T-cell (primary cell): ENCODE measurements at regions not wholly inside any gene's neighbourhood (a gene's known extent, or its start where the extent isn't known, plus 50 kb on each side); places are given as distances from the start of the nearest gene placed in this dataset.

Source experiments
- ATAC-seq, 4 experiments: fragments of 200-7000 bp in 3 of 4; fragments of 150-1000 bp in 1 of 4; cut with Tn5 transposase; replicated peaks in 1 of 4; 1 replicate in 3 of 4; 2 replicates in 1 of 4; pipeline ENCODE4 v1.10.0; 2021; ENCODE audit warnings: moderate library complexity in 3 of 4, mild to moderate bottlenecking in 2 of 4, moderate number of reproducible peaks in 1 of 4
- CTCF ChIA-PET, 2 donors: fragments of 300-600 bp; sonication (Branson Sonifier 250); formaldehyde crosslinking; loops; one replicate each; lab custom pipeline; 2022; ENCODE audit warnings: antibody characterized with exemption in 2 of 2; lab: Charles Lee
- POLR2A ChIA-PET, 2 donors: fragments of 300-600 bp; sonication (Branson Sonifier 250); formaldehyde crosslinking; loops; one replicate each; lab custom pipeline; 2022; ENCODE audit warnings: antibody characterized with exemption in 2 of 2; lab: Charles Lee
- DNase-seq, 35 experiments: peaks; one replicate each; pipeline versions ENCODE4 v3.0.0 to v3.0.0-alpha.2; 2013 to 2023
- H3K27ac ChIP-seq: one replicate; pipeline ENCODE4 v1.5.1; 2013; ENCODE audit warnings: low read length
- H3K27me3 ChIP-seq, 2 experiments: replicated peaks in 1 of 2; 1 replicate in 1 of 2; 2 replicates in 1 of 2; pipeline versions ENCODE4 v1.6.1 to v1.7.0; 2013; ENCODE audit warnings: low read length in 1 of 2, mixed read lengths in 1 of 2; ENCODE audit not compliant: control insufficient read depth in 2 of 2, insufficient read depth in 2 of 2; ENCODE audit errors: extremely low read depth in 1 of 2
- H3K36me3 ChIP-seq, 2 donors: 1 replicate in 1 of 2; 2 replicates in 1 of 2; pipeline versions ENCODE4 v1.6.1 to v1.7.0; 2013; ENCODE audit warnings: low read length in 1 of 2; ENCODE audit not compliant: control insufficient read depth in 2 of 2, insufficient read depth in 1 of 2; ENCODE audit errors: extremely low read depth in 1 of 2
- H3K4me1 ChIP-seq, 2 experiments: 1 replicate in 1 of 2; 2 replicates in 1 of 2; pipeline versions ENCODE4 v1.6.1 to v1.7.0; 2013; ENCODE audit warnings: low read length in 2 of 2, mixed read lengths in 1 of 2; ENCODE audit not compliant: insufficient read depth in 2 of 2, control insufficient read depth in 1 of 2; ENCODE audit errors: extremely low read depth in 1 of 2
- H3K4me3 ChIP-seq, 2 donors: 1 replicate in 1 of 2; 2 replicates in 1 of 2; pipeline versions ENCODE4 v1.5.1 to v1.7.0; 2013; ENCODE audit warnings: mild to moderate bottlenecking in 2 of 2, low read length in 1 of 2, moderate library complexity in 1 of 2; ENCODE audit not compliant: control insufficient read depth in 1 of 2; ENCODE audit errors: extremely low read depth in 1 of 2
- H3K9me3 ChIP-seq: 2 replicates; pipeline ENCODE4 v1.7.0; 2013
- H3K27ac Mint-ChIP-seq, 2 donors: one replicate each; pipeline ENCODE4 v1.8.0; 2020 to 2021; ENCODE audit warnings: mild to moderate bottlenecking in 2 of 2, mixed read lengths in 2 of 2
- H3K27me3 Mint-ChIP-seq, 2 donors: one replicate each; pipeline ENCODE4 v1.8.0; 2021 to 2022; ENCODE audit warnings: mixed read lengths in 2 of 2
- H3K36me3 Mint-ChIP-seq: one replicate; pipeline ENCODE4 v1.8.0; 2021; ENCODE audit warnings: mixed read lengths
- H3K4me1 Mint-ChIP-seq, 3 donors: one replicate each; pipeline ENCODE4 v1.8.0; 2020 to 2022; ENCODE audit warnings: mixed read lengths in 3 of 3, mild to moderate bottlenecking in 1 of 3
- H3K4me3 Mint-ChIP-seq, 3 donors: one replicate each; pipeline ENCODE4 v1.8.0; 2020 to 2022; ENCODE audit warnings: mild to moderate bottlenecking in 3 of 3, mixed read lengths in 3 of 3, moderate library complexity in 3 of 3
- H3K9me3 Mint-ChIP-seq, 3 donors: one replicate each; pipeline ENCODE4 v1.8.0; 2020 to 2022; ENCODE audit warnings: mixed read lengths in 3 of 3
- WGBS: methylation state at CpG from one replicate; pipeline ENCODE4 v1.1.5; 2013; ENCODE audit warnings: missing lambda C conversion rate; ENCODE audit not compliant: insufficient coverage; 5-methylcytosine and 5-hydroxymethylcytosine counted together

- Mint-ChIP-seq H3K4me3 (no peak overlapping the region), H3K27ac (no peak overlapping the region), H3K9me3 (no peaks in the 10 kb centered on the region), H3K36me3 (no peaks in the 10 kb centered on the region), H3K4me1 (no peaks in the 10 kb centered on the region), H3K27me3 (no peaks in the 10 kb centered on the region)
- Histone ChIP-seq H3K27ac (no peak overlapping the region), H3K4me3 (no peak overlapping the region), H3K9me3 (no peaks in the 10 kb centered on the region), H3K36me3 (no peaks in the 10 kb centered on the region), H3K4me1 (no peaks in the 10 kb centered on the region), H3K27me3 (no peaks in the 10 kb centered on the region)
- WGBS, result no CpG with 5 or more reads among the region's 2 CpGs
- CTCF ChIA-PET, result no interaction called here
- DNase-seq (no peak), ATAC-seq (no peak)
- POLR2A ChIA-PET, result no interaction called here
These were observed 58.8 kb upstream of the ZNF804B start for GRCh38 chr7:88700725-88701124.

- H3K9me3 Mint-ChIP-seq, result no peaks in the 10 kb centered on the region
- no peak overlapping the region for H3K4me3 ChIP-seq
- no peaks in the 10 kb centered on the region for H3K36me3 ChIP-seq
- DNase-seq, result no peak
- no peak overlapping the region for H3K27ac Mint-ChIP-seq
- ChIA-PET CTCF (no interaction called here), POLR2A (no interaction called here)
- no peak overlapping the region for H3K27ac ChIP-seq
- no peaks in the 10 kb centered on the region for H3K27me3 ChIP-seq
- H3K27me3 Mint-ChIP-seq, result no peaks in the 10 kb centered on the region
- no peaks in the 10 kb centered on the region for H3K36me3 Mint-ChIP-seq
- H3K9me3 ChIP-seq, result no peaks in the 10 kb centered on the region
- H3K4me1 ChIP-seq, result no peaks in the 10 kb centered on the region
- no peak for ATAC-seq
- no peak overlapping the region for H3K4me3 Mint-ChIP-seq
- no peaks in the 10 kb centered on the region for H3K4me1 Mint-ChIP-seq
These were observed 65.3 kb upstream of the ZNF804B start for GRCh38 chr7:88694207-88694606.

GRCh38 chr7:88693131-88693530, 66.4 kb upstream of the ZNF804B start:
- ChIA-PET POLR2A (no interaction called here), CTCF (no interaction called here)
- H3K9me3 ChIP-seq, result no peaks in the 10 kb centered on the region
- DNase-seq (no peak), ATAC-seq (no peak)
- no peaks in the 10 kb centered on the region for H3K9me3 Mint-ChIP-seq
- no peaks in the 10 kb centered on the region for H3K27me3 ChIP-seq
- H3K27ac ChIP-seq, result no peak overlapping the region
- H3K4me1 ChIP-seq, result no peaks in the 10 kb centered on the region
- no peak overlapping the region for H3K4me3 Mint-ChIP-seq
- H3K4me3 ChIP-seq, result no peak overlapping the region
- H3K27ac Mint-ChIP-seq, result no peak overlapping the region
- no peaks in the 10 kb centered on the region for H3K27me3 Mint-ChIP-seq
- no peaks in the 10 kb centered on the region for H3K36me3 ChIP-seq
- no peaks in the 10 kb centered on the region for H3K36me3 Mint-ChIP-seq
- H3K4me1 Mint-ChIP-seq, result no peaks in the 10 kb centered on the region

- Histone ChIP-seq H3K9me3 (no peaks in the 10 kb centered on the region), H3K27ac (no peak overlapping the region), H3K36me3 (no peaks in the 10 kb centered on the region), H3K27me3 (no peaks in the 10 kb centered on the region), H3K4me1 (no peaks in the 10 kb centered on the region), H3K4me3 (no peak overlapping the region)
- no peaks in the 10 kb centered on the region for H3K36me3 Mint-ChIP-seq
- no peak overlapping the region for H3K4me3 Mint-ChIP-seq
- no peak for DNase-seq
- CTCF ChIA-PET, result no interaction called here
- H3K9me3 Mint-ChIP-seq, result no peaks in the 10 kb centered on the region
- H3K27ac Mint-ChIP-seq, result no peak overlapping the region
- POLR2A ChIA-PET, result no interaction called here
- no peaks in the 10 kb centered on the region for H3K27me3 Mint-ChIP-seq
- H3K4me1 Mint-ChIP-seq, result no peaks in the 10 kb centered on the region
- no peak for ATAC-seq
These were observed 67.0 kb upstream of the ZNF804B start for GRCh38 chr7:88692493-88692892.

- Mint-ChIP-seq H3K9me3 (peaks cover 0 to 3% (median 0%) of the 10 kb centered on the region in 3 donors), H3K4me1 (no peaks in the 10 kb centered on the region), H3K27me3 (peaks cover 0 to 2% of the 10 kb centered on the region in 2 donors), H3K4me3 (no peak overlapping the region), H3K36me3 (no peaks in the 10 kb centered on the region), H3K27ac (no peak overlapping the region)
- Histone ChIP-seq H3K4me1 (no peaks in the 10 kb centered on the region), H3K27me3 (no peaks in the 10 kb centered on the region), H3K36me3 (no peaks in the 10 kb centered on the region), H3K27ac (no peak overlapping the region), H3K4me3 (no peak overlapping the region), H3K9me3 (no peaks in the 10 kb centered on the region)
- POLR2A ChIA-PET, result no interaction called here
- DNase-seq (no peak), ATAC-seq (no peak)
- no CpG with 5 or more reads among the region's 1 CpG for WGBS
- CTCF ChIA-PET, result no interaction called here
These were observed 69.7 kb upstream of the ZNF804B start for GRCh38 chr7:88689821-88690220.

- H3K4me1 ChIP-seq, result no peaks in the 10 kb centered on the region
- Mint-ChIP-seq H3K27ac (no peak overlapping the region), H3K4me1 (no peaks in the 10 kb centered on the region), H3K9me3 (peaks cover 0 to 3% (median 0%) of the 10 kb centered on the region in 3 donors), H3K4me3 (no peak overlapping the region), H3K36me3 (no peaks in the 10 kb centered on the region), H3K27me3 (peaks cover 0 to 2% of the 10 kb centered on the region in 2 donors)
- no peak overlapping the region for H3K4me3 ChIP-seq
- no peaks in the 10 kb centered on the region for H3K36me3 ChIP-seq
- ATAC-seq (no peak), DNase-seq (no peak)
- no peak overlapping the region for H3K27ac ChIP-seq
- no peaks in the 10 kb centered on the region for H3K9me3 ChIP-seq
- WGBS, result no CpG with 5 or more reads among the region's 1 CpG
- ChIA-PET CTCF (no interaction called here), POLR2A (no interaction called here)
- H3K27me3 ChIP-seq, result no peaks in the 10 kb centered on the region
These were observed 71.3 kb upstream of the ZNF804B start for GRCh38 chr7:88688222-88688621.

- 91% methylated on average over 27 of the region's 30 CpGs for WGBS
These were observed 72.9 kb upstream of the ZNF804B start for GRCh38 chr7:88686468-88687229.

More at GRCh38 chr7:88686468-88687229, 72.9 kb upstream of the ZNF804B start:
- peaks cover 0 to 2% of the 10 kb centered on the region in 2 donors for H3K27me3 Mint-ChIP-seq
- H3K4me1 ChIP-seq, result no peaks in the 10 kb centered on the region
- no peak overlapping the region for H3K4me3 Mint-ChIP-seq
- ChIA-PET CTCF (interaction anchor here in 1 of 2 donors (0.6 kb wide), 1 partner anchor 1182 kb away, joined by 5 read pairs; no protein-coding TSS in a partner anchor), POLR2A (interaction anchor here in 1 of 2 donors (0.6 kb wide), 1 partner anchor 62 kb away, joined by 3 read pairs; no protein-coding TSS in a partner anchor)
- ATAC-seq, result no peak
- H3K27ac ChIP-seq, result no peak overlapping the region
- DNase-seq, result no peak
- H3K27ac Mint-ChIP-seq, result no peak overlapping the region
- no peaks in the 10 kb centered on the region for H3K36me3 Mint-ChIP-seq
- no peaks in the 10 kb centered on the region for H3K36me3 ChIP-seq
- H3K9me3 Mint-ChIP-seq, result peaks cover 0 to 3% (median 0%) of the 10 kb centered on the region in 3 donors
- H3K9me3 ChIP-seq, result no peaks in the 10 kb centered on the region
- H3K27me3 ChIP-seq, result no peaks in the 10 kb centered on the region
- no peaks in the 10 kb centered on the region for H3K4me1 Mint-ChIP-seq
- H3K4me3 ChIP-seq, result no peak overlapping the region
